ENCODE measurements at regions not wholly inside any gene's neighbourhood (a gene's known extent, or its start where the extent isn't known, plus 50 kb on each side); places are given as distances from the start of the nearest gene placed in this dataset.

DNA sequence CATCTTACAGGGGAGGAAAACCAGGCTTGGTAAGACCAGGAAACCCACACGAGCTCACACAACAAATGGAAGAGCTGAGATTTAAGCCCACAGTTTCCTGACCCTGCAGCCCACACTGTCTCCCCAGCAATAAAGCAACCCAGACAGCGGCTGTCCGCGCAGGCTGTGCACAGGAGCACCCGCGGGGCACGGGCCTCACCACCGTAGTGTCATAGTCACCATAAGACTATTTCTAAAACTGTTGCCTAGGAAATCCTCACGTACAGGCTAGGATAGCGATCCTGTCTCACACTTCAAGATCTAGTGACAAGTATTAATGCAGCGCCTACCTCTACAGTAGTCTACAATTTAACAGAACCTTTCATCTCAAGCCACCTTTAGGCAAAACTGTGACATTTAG lies 54.0 kb upstream of the SYT6 start:
- no peak for DNase-seq (ENCODE audit: low read depth, low spot score)
- H3K4me3 ChIP-seq (ENCODE audit: low read length), result no peak overlapping the region

DNA sequence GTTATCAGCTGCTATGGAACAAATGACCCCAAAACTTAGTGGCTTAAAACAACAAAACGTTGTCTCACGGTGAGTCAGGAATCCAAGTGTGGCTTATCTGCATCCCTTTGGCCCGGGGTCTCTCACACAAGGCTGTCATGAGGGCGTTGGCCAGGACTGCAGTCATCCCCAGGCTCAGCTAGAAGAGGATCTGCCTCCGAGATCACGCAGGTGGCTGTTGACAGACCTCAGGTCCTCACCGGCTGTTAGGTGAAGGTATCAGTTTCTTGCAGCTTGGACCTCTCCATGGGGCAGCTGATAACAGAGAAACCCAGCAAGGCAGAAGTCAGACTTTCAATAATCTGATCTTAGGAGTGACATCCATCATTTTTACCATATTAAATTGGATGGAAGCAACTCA lies 52.7 kb upstream of the SYT6 start:
- H3K4me3 ChIP-seq (ENCODE audit: low read length), result no peak overlapping the region
- DNase-seq (ENCODE audit: low read depth, low spot score), result no peak

DNA sequence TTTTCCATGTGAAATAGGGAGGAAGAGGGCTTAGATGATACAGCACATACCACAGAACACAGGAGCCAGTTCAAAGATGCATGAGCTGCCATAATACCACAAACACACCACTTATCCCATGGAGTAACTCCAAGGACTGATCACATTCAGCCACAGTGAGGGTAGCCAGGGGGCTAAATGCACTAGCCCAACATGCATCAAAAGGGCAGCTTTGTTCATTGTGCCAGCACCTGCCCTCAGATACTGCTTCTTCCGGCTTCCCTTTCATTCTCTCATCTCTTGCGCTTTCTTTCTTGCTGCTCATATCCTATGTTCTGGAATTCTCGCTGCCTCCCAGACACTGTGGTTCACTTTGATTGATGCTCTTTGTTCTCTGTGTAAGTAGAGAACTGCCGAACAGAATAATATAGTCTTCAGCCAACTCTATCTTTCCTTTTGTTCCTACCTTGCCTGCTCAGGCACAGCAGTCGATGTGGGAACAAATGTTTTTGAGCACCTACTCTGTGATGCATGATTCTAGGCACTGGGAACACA lies 50.0 kb upstream of the SYT6 start:
- no peak for DNase-seq (ENCODE audit: low read depth, low spot score)
- no peak overlapping the region for H3K4me3 ChIP-seq (ENCODE audit: low read length)

All from Jurkat, Clone E6-1 (cell line).